Liver (tissue), 8 donors: ENCODE measurements at regions not wholly inside any gene's neighbourhood (a gene's known extent, or its start where the extent isn't known, plus 50 kb on each side); places are given as distances from the start of the nearest gene placed in this dataset.

ENCODE experiments used
- DNase-seq: peaks from one replicate; pipeline ENCODE4 v3.0.0-alpha.2; 2017; ENCODE audit warnings: low spot score
- H3K27ac ChIP-seq, 2 donors: one replicate each; pipeline ENCODE4 v1.7.0; 2013; ENCODE audit warnings: inconsistent platforms in 2 of 2, low read length in 2 of 2, control low read depth in 1 of 2, low read depth in 1 of 2, mild to moderate bottlenecking in 1 of 2
- H3K27me3 ChIP-seq, 4 donors: one replicate each; pipeline versions ENCODE4 v1.6.1 to v1.7.0; 2013; ENCODE audit warnings: low read length in 3 of 4, inconsistent platforms in 1 of 4, mild to moderate bottlenecking in 1 of 4, moderate library complexity in 1 of 4; ENCODE audit not compliant: control insufficient read depth in 4 of 4, insufficient read depth in 4 of 4
- H3K36me3 ChIP-seq, 4 donors: one replicate each; pipeline versions ENCODE4 v1.6.1 to v1.7.0; 2013; ENCODE audit warnings: low read length in 3 of 4, mild to moderate bottlenecking in 3 of 4, low read depth in 1 of 4, moderate library complexity in 1 of 4; ENCODE audit not compliant: control insufficient read depth in 4 of 4, insufficient read depth in 3 of 4
- H3K4me1 ChIP-seq, 4 donors: one replicate each; pipeline versions ENCODE4 v1.6.1 to v1.7.0; 2013; ENCODE audit warnings: low read length in 3 of 4, mild to moderate bottlenecking in 3 of 4, moderate library complexity in 1 of 4; ENCODE audit not compliant: control insufficient read depth in 4 of 4, insufficient read depth in 4 of 4
- H3K4me3 ChIP-seq, 3 donors: one replicate each; pipeline versions ENCODE4 v1.6.1 to v1.7.0; 2013; ENCODE audit warnings: low read length in 3 of 3, control low read depth in 1 of 3, low read depth in 1 of 3, mild to moderate bottlenecking in 1 of 3
- H3K9ac ChIP-seq, 2 donors: one replicate each; pipeline ENCODE4 v1.7.0; 2013; ENCODE audit warnings: low read length in 2 of 2, mild to moderate bottlenecking in 2 of 2, moderate library complexity in 2 of 2, control low read depth in 1 of 2, low read depth in 1 of 2
- H3K9me3 ChIP-seq, 4 donors: one replicate each; pipeline versions ENCODE4 v1.6.1 to v1.7.0; 2013; ENCODE audit warnings: low read length in 3 of 4; ENCODE audit not compliant: control insufficient read depth in 4 of 4
- ATF3 ChIP-seq: IDR thresholded peaks from 2 replicates; pipeline ENCODE4 v1.6.1; 2016; ENCODE audit warnings: antibody characterized with exemption
- CTCF ChIP-seq: fragments of 150-350 bp; IDR thresholded peaks from 2 replicates; pipeline ENCODE4 v1.5.1; 2017; ENCODE audit warnings: improper control_type of control experiment, low read depth, low read length; ENCODE audit not compliant: missing input control
- EGR1 ChIP-seq, 2 donors: IDR thresholded peaks; 2 replicates each; pipeline ENCODE4 v1.6.1; 2016 to 2018; ENCODE audit warnings: antibody characterized with exemption in 2 of 2, low read depth in 2 of 2
- FOXA1 ChIP-seq: IDR thresholded peaks from 2 replicates; pipeline ENCODE4 v1.6.1; 2016; ENCODE audit warnings: antibody characterized with exemption
- FOXA2 ChIP-seq: IDR thresholded peaks from 2 replicates; pipeline ENCODE4 v1.6.1; 2016; ENCODE audit warnings: antibody characterized with exemption
- GABPA ChIP-seq, 2 donors: IDR thresholded peaks in 1 of 2; conservative IDR thresholded peaks in 1 of 2; 2 replicates each; pipeline ENCODE4 v1.6.1; 2016; ENCODE audit warnings: antibody characterized with exemption in 2 of 2, mild to moderate bottlenecking in 1 of 2, moderate library complexity in 1 of 2
- HNF4A ChIP-seq, 2 donors: conservative IDR thresholded peaks; 2 replicates each; pipeline ENCODE4 v1.6.1; 2016; ENCODE audit warnings: antibody characterized with exemption in 2 of 2, mild to moderate bottlenecking in 2 of 2
- JUND ChIP-seq, 2 donors: IDR thresholded peaks; 2 replicates each; pipeline ENCODE4 v1.6.1; 2016; ENCODE audit warnings: antibody characterized with exemption in 2 of 2
- NR2F2 ChIP-seq: IDR thresholded peaks from 2 replicates; pipeline ENCODE4 v1.6.1; 2016; ENCODE audit warnings: antibody characterized with exemption
- RAD21 ChIP-seq, 2 donors: IDR thresholded peaks; 2 replicates each; pipeline ENCODE4 v1.6.1; 2016; ENCODE audit warnings: antibody characterized with exemption in 2 of 2, mild to moderate bottlenecking in 2 of 2
- REST ChIP-seq: IDR thresholded peaks from 2 replicates; pipeline ENCODE4 v1.6.1; 2016; ENCODE audit warnings: antibody characterized with exemption, mild to moderate bottlenecking
- RXRA ChIP-seq, 2 donors: IDR thresholded peaks; 2 replicates each; pipeline ENCODE4 v1.6.1; 2017 to 2018; ENCODE audit warnings: antibody characterized with exemption in 2 of 2, mild to moderate bottlenecking in 1 of 2
- SP1 ChIP-seq: IDR thresholded peaks from 2 replicates; pipeline ENCODE4 v1.6.1; 2018; ENCODE audit warnings: antibody characterized with exemption, mild to moderate bottlenecking
- TAF1 ChIP-seq: conservative IDR thresholded peaks from 2 replicates; pipeline ENCODE4 v1.6.1; 2016; ENCODE audit warnings: antibody characterized with exemption, mild to moderate bottlenecking
- YY1 ChIP-seq: IDR thresholded peaks from 2 replicates; pipeline ENCODE4 v1.6.1; 2016; ENCODE audit warnings: antibody characterized with exemption, mild to moderate bottlenecking
- ZBTB33 ChIP-seq: IDR thresholded peaks from 2 replicates; pipeline ENCODE4 v1.6.1; 2016; ENCODE audit warnings: antibody characterized with exemption
- WGBS: extraction: QIAGEN DNeasy Blood & Tissue Kit; methylation state at CpG from one replicate; pipeline ENCODE4 v1.1.7; 2013; 5-methylcytosine and 5-hydroxymethylcytosine counted together
- donor health status: healthy.
- donor health status: healthy.
- donor health status: healthy.
- donor health status: healthy.
- donor health status: healthy.

- Histone ChIP-seq H3K9ac (no peak overlapping the region), H3K9me3 (no peaks in the 10 kb centered on the region), H3K36me3 (no peaks in the 10 kb centered on the region), H3K4me1 (no peaks in the 10 kb centered on the region), H3K27me3 (no peaks in the 10 kb centered on the region), H3K27ac (no peak overlapping the region), H3K4me3 (no peak overlapping the region)
- DNase-seq = no peak
- WGBS = 82% methylated on average over 2 of the region's 2 CpGs
- TF ChIP-seq JUND (IDR thresholded peaks at IDR 0.05) = no peak
- no peak for TF ChIP-seq RAD21 (IDR thresholded peaks at IDR 0.05)
- TF ChIP-seq NR2F2 = no peak
- no peak for TF ChIP-seq TAF1
- no peak for TF ChIP-seq HNF4A (conservative IDR thresholded peaks at IDR 0.05)
- no peak for TF ChIP-seq REST
- TF ChIP-seq YY1 = no peak
Observed at GRCh38 chr5:40093550-40093949, 586.2 kb upstream of the PTGER4 start.

- H3K4me1 ChIP-seq = no peaks in the 10 kb centered on the region
- no peak overlapping the region for H3K27ac ChIP-seq
- no peak for DNase-seq
- no peak overlapping the region for H3K9ac ChIP-seq
- no peaks in the 10 kb centered on the region for H3K36me3 ChIP-seq
- no peaks in the 10 kb centered on the region for H3K27me3 ChIP-seq
- H3K9me3 ChIP-seq = no peaks in the 10 kb centered on the region
- no peak for TF ChIP-seq CTCF
- TF ChIP-seq SP1 = no peak
- TF ChIP-seq TAF1 = no peak
- TF ChIP-seq NR2F2 = no peak
- TF ChIP-seq HNF4A (conservative IDR thresholded peaks at IDR 0.05) = no peak
- TF ChIP-seq YY1 = no peak
- TF ChIP-seq JUND (IDR thresholded peaks at IDR 0.05) = no peak
- no peak for TF ChIP-seq ATF3
- TF ChIP-seq EGR1 (IDR thresholded peaks at IDR 0.05; ENCODE audit: low read depth in 2 of 2) = no peak
- no peak for TF ChIP-seq RXRA (IDR thresholded peaks at IDR 0.05)
- TF ChIP-seq RAD21 (IDR thresholded peaks at IDR 0.05) = no peak
- no peak for TF ChIP-seq GABPA (IDR thresholded peaks at IDR 0.05 in 1 of 2, conservative IDR thresholded peaks at IDR 0.05 in 1 of 2)
- no peak overlapping the region for H3K4me3 ChIP-seq
Observed at GRCh38 chr5:40089269-40089668, 590.4 kb upstream of the PTGER4 start.

GRCh38 chr5:40084614-40085013, 595.1 kb upstream of the PTGER4 start:
- Histone ChIP-seq H3K36me3 (no peaks in the 10 kb centered on the region), H3K4me3 (no peak overlapping the region), H3K9ac (no peak overlapping the region), H3K4me1 (no peaks in the 10 kb centered on the region), H3K27ac (no peak overlapping the region), H3K27me3 (no peaks in the 10 kb centered on the region), H3K9me3 (peaks cover 0 to 3% (median 0%) of the 10 kb centered on the region in 4 donors)
- DNase-seq = no peak
- WGBS = 59% methylated on average over 1 of the region's 1 CpG
- TF ChIP-seq EGR1 (IDR thresholded peaks at IDR 0.05; ENCODE audit: low read depth in 2 of 2) (no peak), ATF3 (no peak), SP1 (no peak), TAF1 (no peak), FOXA2 (no peak), GABPA (IDR thresholded peaks at IDR 0.05 in 1 of 2, conservative IDR thresholded peaks at IDR 0.05 in 1 of 2) (no peak), FOXA1 (no peak), NR2F2 (no peak), ZBTB33 (no peak), JUND (IDR thresholded peaks at IDR 0.05) (no peak), YY1 (no peak)
